SU-DHL-6 (cell line): ENCODE measurements at regions not wholly inside any gene's neighbourhood (a gene's known extent, or its start where the extent isn't known, plus 50 kb on each side); places are given as distances from the start of the nearest gene placed in this dataset.

Experiments
- H2AFZ ChIP-seq: fragments of 200-600 bp; sonication (generic); 2 replicates; pipeline ENCODE4 v1.6.1; 2014; ENCODE audit warnings: low read depth, mild to moderate bottlenecking, moderate library complexity, mixed read lengths, antibody characterized with exemption, low read length; ENCODE audit not compliant: severe bottlenecking
- H3F3A ChIP-seq: fragments of 200-600 bp; shearing (Covaris generic); 2 replicates; pipeline ENCODE4 v1.6.0; 2016; ENCODE audit warnings: antibody characterized with exemption, mild to moderate bottlenecking; ENCODE audit not compliant: insufficient read depth
- H3K27ac ChIP-seq: fragments of 200-600 bp; sonication (generic); 2 replicates; pipeline ENCODE4 v1.5.1; 2016; ENCODE audit warnings: low read depth, mild to moderate bottlenecking, low read length, moderate library complexity, mixed read lengths
- H3K27me3 ChIP-seq: fragments of 200-600 bp; sonication (generic), shearing (Covaris generic); 2 replicates; pipeline ENCODE4 v1.6.0; 2014; ENCODE audit warnings: mild to moderate bottlenecking, low read length
- H3K36me3 ChIP-seq: fragments of 200-600 bp; sonication (generic); 2 replicates; pipeline ENCODE4 v1.6.1; 2014; ENCODE audit warnings: mild to moderate bottlenecking, low read length, mixed read lengths
- H3K4me2 ChIP-seq: fragments of 300-600, 200-600 bp; shearing (Covaris generic), sonication (generic); 2 replicates; pipeline ENCODE4 v1.6.0; 2014; ENCODE audit warnings: low read length, low read depth, mild to moderate bottlenecking; ENCODE audit not compliant: poor library complexity, severe bottlenecking
- H3K4me3 ChIP-seq: fragments of 200-600 bp; sonication (generic); 2 replicates; pipeline ENCODE4 v1.5.1; 2014; ENCODE audit warnings: antibody characterized with exemption, low read length, mild to moderate bottlenecking, mixed read lengths; ENCODE audit not compliant: insufficient read depth, poor library complexity, severe bottlenecking
- H3K79me2 ChIP-seq: fragments of 200-600 bp; sonication (generic); 2 replicates; pipeline ENCODE4 v1.6.1; 2014; ENCODE audit warnings: mild to moderate bottlenecking, low read length, moderate library complexity; ENCODE audit not compliant: insufficient read depth
- H3K9ac ChIP-seq: fragments of 200-600 bp; sonication (generic); 2 replicates; pipeline ENCODE4 v1.7.0; 2014; ENCODE audit warnings: mild to moderate bottlenecking, low read length
- H3K9me2 ChIP-seq: fragments of 200-600 bp; sonication (generic); replicated peaks from 2 replicates; pipeline ENCODE4 v1.6.1; 2014; ENCODE audit warnings: low read length; ENCODE audit not compliant: insufficient read depth
- H3K9me3 ChIP-seq: fragments of 200-600 bp; sonication (generic); 2 replicates; pipeline ENCODE4 v1.6.1; 2014; ENCODE audit warnings: low read length, mixed read lengths; ENCODE audit not compliant: insufficient read depth
- H4K20me1 ChIP-seq: fragments of 200-600 bp; sonication (generic); 2 replicates; pipeline ENCODE4 v1.6.1; 2014; ENCODE audit warnings: low read depth, mild to moderate bottlenecking, antibody characterized with exemption, low read length, moderate library complexity, mixed read lengths
- EZH2phosphoT487 ChIP-seq: fragments of 200-600 bp; sonication (generic), shearing (Covaris generic); conservative IDR thresholded peaks from 2 replicates; pipeline ENCODE4 v1.6.1; 2018; ENCODE audit warnings: mild to moderate bottlenecking, antibody characterized with exemption, low read length, moderate library complexity, mixed read lengths
- TF ChIP-seq, protein P1 (sequence below): fragments of 200-600 bp; sonication (generic); IDR thresholded peaks from one replicate; pipeline ENCODE4 v1.5.1; 2017; ENCODE audit warnings: antibody characterized with exemption, mild to moderate bottlenecking, low read length, moderate library complexity; ENCODE audit not compliant: insufficient read depth, poor library complexity, severe bottlenecking

DNA sequence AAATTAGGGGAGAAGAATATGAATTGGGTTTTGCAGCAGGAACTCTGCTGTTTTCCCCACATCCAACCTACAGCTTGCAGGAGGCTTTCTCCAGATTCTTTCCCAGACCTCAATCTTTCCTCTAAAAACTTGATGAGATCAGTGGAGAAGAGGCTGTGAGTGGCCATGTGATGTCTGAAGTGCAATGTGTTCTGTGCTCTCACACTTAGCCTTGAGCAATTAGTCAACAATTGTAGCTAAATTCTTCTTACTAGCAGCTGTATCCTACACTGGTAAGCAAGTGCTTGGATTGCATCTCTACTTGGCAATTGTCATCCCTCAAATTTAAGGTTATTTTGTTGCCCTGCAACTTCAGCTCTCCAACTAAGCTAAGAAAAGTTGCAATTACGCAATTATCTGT lies 807.3 kb upstream of the RGS18 start:
- H3K79me2 ChIP-seq: no peaks in the 10 kb centered on the region
- peak overlapping the region; percentile 12 for H2AFZ ChIP-seq
- H3K4me3 ChIP-seq: no peak overlapping the region
- 0 out of 2 replicates have a peak, but pooled peaks cover 4% of the 10 kb centered on the region for H3F3A ChIP-seq
- no peaks in the 10 kb centered on the region for H4K20me1 ChIP-seq
- H3K27ac ChIP-seq: no peak overlapping the region
- no peak overlapping the region for H3K4me2 ChIP-seq
- no peak overlapping the region for H3K9ac ChIP-seq
- H3K27me3 ChIP-seq: no peaks in the 10 kb centered on the region
- TF ChIP-seq, protein P1, sequence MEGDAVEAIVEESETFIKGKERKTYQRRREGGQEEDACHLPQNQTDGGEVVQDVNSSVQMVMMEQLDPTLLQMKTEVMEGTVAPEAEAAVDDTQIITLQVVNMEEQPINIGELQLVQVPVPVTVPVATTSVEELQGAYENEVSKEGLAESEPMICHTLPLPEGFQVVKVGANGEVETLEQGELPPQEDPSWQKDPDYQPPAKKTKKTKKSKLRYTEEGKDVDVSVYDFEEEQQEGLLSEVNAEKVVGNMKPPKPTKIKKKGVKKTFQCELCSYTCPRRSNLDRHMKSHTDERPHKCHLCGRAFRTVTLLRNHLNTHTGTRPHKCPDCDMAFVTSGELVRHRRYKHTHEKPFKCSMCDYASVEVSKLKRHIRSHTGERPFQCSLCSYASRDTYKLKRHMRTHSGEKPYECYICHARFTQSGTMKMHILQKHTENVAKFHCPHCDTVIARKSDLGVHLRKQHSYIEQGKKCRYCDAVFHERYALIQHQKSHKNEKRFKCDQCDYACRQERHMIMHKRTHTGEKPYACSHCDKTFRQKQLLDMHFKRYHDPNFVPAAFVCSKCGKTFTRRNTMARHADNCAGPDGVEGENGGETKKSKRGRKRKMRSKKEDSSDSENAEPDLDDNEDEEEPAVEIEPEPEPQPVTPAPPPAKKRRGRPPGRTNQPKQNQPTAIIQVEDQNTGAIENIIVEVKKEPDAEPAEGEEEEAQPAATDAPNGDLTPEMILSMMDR: no peak
- TF ChIP-seq EZH2phosphoT487: no peak
- no peaks in the 10 kb centered on the region for H3K9me3 ChIP-seq
- H3K9me2 ChIP-seq: no peaks in the 10 kb centered on the region
- H3K36me3 ChIP-seq: no peaks in the 10 kb centered on the region

DNA sequence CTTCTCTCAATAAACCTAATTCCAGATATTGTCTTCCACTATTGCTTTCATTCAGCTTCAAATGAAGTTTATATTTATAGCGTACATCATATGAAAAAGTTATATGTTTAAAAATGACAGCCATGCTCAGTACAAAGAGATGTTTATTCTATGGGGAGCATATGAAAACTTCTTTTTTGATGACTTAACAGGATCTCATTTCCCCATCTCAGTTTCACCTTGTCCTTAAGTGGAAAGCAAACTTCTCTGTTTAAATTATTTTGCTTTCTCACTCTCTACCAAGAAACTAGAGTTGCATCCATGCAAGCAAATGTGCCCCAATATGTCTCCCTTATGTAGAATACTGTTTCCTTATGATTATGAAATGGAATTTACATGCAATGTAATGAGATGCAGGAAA lies 799.5 kb upstream of the RGS18 start:
- Histone ChIP-seq H3K9ac (no peak overlapping the region), H3K9me3 (no peaks in the 10 kb centered on the region), H3F3A (no peaks in the 10 kb centered on the region), H3K4me2 (no peak overlapping the region), H3K27ac (no peak overlapping the region), H3K27me3 (no peaks in the 10 kb centered on the region), H3K79me2 (no peaks in the 10 kb centered on the region), H4K20me1 (no peaks in the 10 kb centered on the region), H3K9me2 (no peaks in the 10 kb centered on the region), H2AFZ (peak overlapping the region; percentile 24), H3K4me3 (no peak overlapping the region), H3K36me3 (no peaks in the 10 kb centered on the region; the same call in 1 of the 2 replicates)
- no peak for TF ChIP-seq EZH2phosphoT487
- TF ChIP-seq, protein P1: no peak

DNA sequence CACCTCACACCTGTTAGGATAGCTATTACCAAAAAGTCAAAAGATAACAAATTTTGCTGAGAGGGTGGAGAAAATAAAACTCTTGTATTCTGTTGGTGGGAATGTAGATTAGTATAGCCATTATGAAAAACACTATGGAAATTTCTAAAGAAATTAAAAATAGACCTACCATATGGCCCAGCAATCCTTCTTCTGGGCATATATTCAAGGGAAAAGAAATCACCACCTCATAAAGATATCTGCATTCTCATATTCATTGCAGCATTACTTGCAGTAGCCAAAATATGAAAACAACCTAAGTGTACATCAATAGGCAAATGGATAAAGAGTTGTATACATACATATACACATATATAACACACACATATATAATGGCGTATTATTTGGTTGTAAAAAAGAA lies 791.6 kb upstream of the RGS18 start:
- no peaks in the 10 kb centered on the region for H3K79me2 ChIP-seq
- H3K9me2 ChIP-seq: no peaks in the 10 kb centered on the region
- H3K4me3 ChIP-seq: no peak overlapping the region
- H3K4me2 ChIP-seq: no peak overlapping the region
- no peak for TF ChIP-seq EZH2phosphoT487
- TF ChIP-seq, protein P1: no peak
- H3K36me3 ChIP-seq: peaks cover 6% of the 10 kb centered on the region; the same call in 1 of the 2 replicates
- no peak overlapping the region for H3K9ac ChIP-seq
- H3K9me3 ChIP-seq: no peaks in the 10 kb centered on the region; the same call in 1 of the 2 replicates
- no peaks in the 10 kb centered on the region for H4K20me1 ChIP-seq
- no peaks in the 10 kb centered on the region for H3K27me3 ChIP-seq
- no peak overlapping the region for H3K27ac ChIP-seq
- no peak overlapping the region for H2AFZ ChIP-seq
- H3F3A ChIP-seq: no peaks in the 10 kb centered on the region
